HEK293T (cell line): ENCODE measurements at regions not wholly inside any gene's neighbourhood (a gene's known extent, or its start where the extent isn't known, plus 50 kb on each side); places are given as distances from the start of the nearest gene placed in this dataset.

Source experiments
- CTBP1 ChIP-seq: fragments of 450-650 bp; IDR thresholded peaks from 2 replicates; pipeline ENCODE4 v1.6.1; 2016; ENCODE audit warnings: borderline replicate concordance
- ZNF384 ChIP-seq: fragments of 450-650 bp; IDR thresholded peaks from 2 replicates; pipeline ENCODE4 v1.6.1; 2016

GRCh38 chr17:51355441-51356410 lies 95.4 kb downstream of the UTP18 start:
- TF ChIP-seq ZNF384 (no peak), CTBP1 (no peak)
